ENCODE measurements at regions not wholly inside any gene's neighbourhood (a gene's known extent, or its start where the extent isn't known, plus 50 kb on each side); places are given as distances from the start of the nearest gene placed in this dataset.
A peak's percentile ranks its signal among the peaks of the same experiment; 100 is the strongest.

DNA sequence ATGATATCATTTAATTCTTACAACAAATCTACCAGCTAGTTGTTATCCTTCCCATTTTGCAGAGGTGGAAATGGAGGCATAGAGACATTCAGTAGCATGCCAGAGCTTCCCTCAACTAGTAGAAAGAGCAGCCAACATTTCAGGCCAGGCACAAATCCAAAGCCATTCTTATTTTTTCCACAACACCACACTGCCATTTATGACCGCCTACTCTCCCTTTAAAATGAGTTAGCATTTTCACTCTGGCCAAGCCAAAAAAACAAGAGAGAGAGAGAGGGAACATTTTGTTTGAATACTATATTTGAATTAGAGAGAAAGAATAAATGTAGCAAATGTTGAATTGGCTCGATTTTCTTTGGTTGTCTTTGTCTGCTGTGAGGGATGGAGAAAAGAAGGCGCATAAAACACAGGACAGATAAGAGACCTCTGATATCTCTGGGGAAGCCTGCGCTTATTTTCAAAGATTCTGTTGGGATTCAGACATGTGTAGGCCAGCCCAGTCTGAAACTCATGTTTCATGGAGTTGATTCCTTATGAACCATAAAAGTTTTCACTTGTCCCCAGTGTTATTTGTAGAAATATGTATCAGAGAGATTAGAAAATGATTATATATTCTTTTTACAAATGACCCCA is 265.7 kb downstream of the RAB28 start:
- H3K27me3 ChIP-seq (ENCODE audit: low read depth): no peaks in the 10 kb centered on the region
- H3K4me1 ChIP-seq: no peaks in the 10 kb centered on the region
- H3K4me3 ChIP-seq: no peak overlapping the region
- H3K9me3 ChIP-seq: no peaks in the 10 kb centered on the region
- intact Hi-C loops (cut with DNase I): no loop called here
- no peaks in the 10 kb centered on the region for H3K36me3 ChIP-seq
- H3K27ac ChIP-seq: peak overlapping the region; percentile 1
- ATAC-seq (no peak), DNase-seq (no peak)
- TF ChIP-seq, protein P1, sequence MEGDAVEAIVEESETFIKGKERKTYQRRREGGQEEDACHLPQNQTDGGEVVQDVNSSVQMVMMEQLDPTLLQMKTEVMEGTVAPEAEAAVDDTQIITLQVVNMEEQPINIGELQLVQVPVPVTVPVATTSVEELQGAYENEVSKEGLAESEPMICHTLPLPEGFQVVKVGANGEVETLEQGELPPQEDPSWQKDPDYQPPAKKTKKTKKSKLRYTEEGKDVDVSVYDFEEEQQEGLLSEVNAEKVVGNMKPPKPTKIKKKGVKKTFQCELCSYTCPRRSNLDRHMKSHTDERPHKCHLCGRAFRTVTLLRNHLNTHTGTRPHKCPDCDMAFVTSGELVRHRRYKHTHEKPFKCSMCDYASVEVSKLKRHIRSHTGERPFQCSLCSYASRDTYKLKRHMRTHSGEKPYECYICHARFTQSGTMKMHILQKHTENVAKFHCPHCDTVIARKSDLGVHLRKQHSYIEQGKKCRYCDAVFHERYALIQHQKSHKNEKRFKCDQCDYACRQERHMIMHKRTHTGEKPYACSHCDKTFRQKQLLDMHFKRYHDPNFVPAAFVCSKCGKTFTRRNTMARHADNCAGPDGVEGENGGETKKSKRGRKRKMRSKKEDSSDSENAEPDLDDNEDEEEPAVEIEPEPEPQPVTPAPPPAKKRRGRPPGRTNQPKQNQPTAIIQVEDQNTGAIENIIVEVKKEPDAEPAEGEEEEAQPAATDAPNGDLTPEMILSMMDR (IDR thresholded peaks at IDR 0.05): no peak

DNA sequence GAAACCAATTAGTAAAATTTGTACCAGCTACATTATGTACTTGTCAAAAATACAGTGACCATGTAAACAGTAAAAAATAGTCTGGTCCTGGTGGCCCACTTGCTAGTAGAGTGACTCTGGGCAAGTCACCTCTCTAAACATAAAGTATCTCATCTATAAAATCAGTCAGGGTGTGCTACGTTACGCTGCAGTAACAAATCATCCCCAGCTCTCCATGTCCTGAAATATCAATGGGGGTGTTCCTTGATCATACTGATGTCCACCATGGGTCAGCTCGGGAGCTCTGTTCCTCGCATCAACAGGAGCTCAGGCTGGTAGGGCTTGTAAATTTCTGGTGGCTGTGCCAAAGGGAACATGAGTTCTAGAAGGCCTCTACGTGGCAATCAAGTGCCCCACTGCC is 268.6 kb downstream of the RAB28 start:
- intact Hi-C loops (cut with DNase I): no loop called here
- H3K9me3 ChIP-seq: no peaks in the 10 kb centered on the region
- no peaks in the 10 kb centered on the region for H3K4me1 ChIP-seq
- H3K27ac ChIP-seq: no peak overlapping the region
- TF ChIP-seq, protein P1 (IDR thresholded peaks at IDR 0.05): no peak
- H3K27me3 ChIP-seq (ENCODE audit: low read depth): no peaks in the 10 kb centered on the region
- H3K4me3 ChIP-seq: no peak overlapping the region
- DNase-seq (no peak), ATAC-seq (no peak)
- H3K36me3 ChIP-seq: no peaks in the 10 kb centered on the region

DNA sequence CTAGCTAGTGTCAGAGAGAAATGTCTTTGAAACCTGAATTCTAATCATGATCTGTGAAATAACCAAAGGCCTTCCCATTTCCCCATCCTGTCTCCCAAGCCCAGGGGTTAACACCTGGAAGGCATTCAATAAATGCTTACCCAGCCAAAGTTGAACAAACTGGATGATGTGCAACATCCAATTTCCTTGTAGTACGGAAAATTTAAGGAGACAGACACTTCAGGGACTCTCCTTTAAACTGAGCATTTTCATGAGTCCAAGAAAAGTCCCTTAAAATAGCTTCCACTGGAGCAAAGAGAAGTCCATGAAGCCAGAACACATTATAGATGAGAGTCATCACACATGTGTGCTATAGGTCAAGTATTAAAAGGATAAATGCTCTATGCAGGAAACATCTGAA is 271.2 kb downstream of the RAB28 start:
- H3K27ac ChIP-seq: no peak overlapping the region
- TF ChIP-seq, protein P1 (IDR thresholded peaks at IDR 0.05): no peak
- ATAC-seq (no peak), DNase-seq (no peak)
- no peak overlapping the region for H3K4me3 ChIP-seq
- H3K4me1 ChIP-seq: no peaks in the 10 kb centered on the region
- no peaks in the 10 kb centered on the region for H3K27me3 ChIP-seq (ENCODE audit: low read depth)
- H3K9me3 ChIP-seq: no peaks in the 10 kb centered on the region
- H3K36me3 ChIP-seq: no peaks in the 10 kb centered on the region
- intact Hi-C loops (cut with DNase I): no loop called here

DNA sequence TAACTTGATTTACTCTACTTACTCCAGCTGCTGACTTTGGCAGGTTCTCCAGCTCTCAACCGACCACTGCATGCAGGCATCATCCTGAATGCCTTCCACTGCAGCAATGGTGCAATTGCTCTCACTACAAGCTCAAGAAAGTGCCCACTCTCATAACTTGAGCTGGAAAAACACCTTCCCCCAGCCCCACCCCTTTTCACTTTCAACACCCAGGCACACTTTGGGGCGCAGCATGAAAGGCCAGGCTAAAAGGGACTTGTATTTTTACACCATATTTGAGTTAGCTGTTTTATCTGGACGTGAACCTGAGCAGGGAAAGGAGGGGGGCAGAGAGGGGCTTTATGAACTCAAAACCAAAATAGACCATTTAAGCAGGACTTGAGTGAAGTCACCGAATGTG is 274.5 kb downstream of the RAB28 start:
- no peaks in the 10 kb centered on the region for H3K36me3 ChIP-seq
- no peak overlapping the region for H3K4me3 ChIP-seq
- no peak for ATAC-seq
- H3K9me3 ChIP-seq: no peaks in the 10 kb centered on the region
- no peaks in the 10 kb centered on the region for H3K27me3 ChIP-seq (ENCODE audit: low read depth)
- intact Hi-C loops (cut with DNase I): no loop called here
- DNase-seq: no peak
- TF ChIP-seq, protein P1 (IDR thresholded peaks at IDR 0.05): no peak
- no peak overlapping the region for H3K27ac ChIP-seq
- no peaks in the 10 kb centered on the region for H3K4me1 ChIP-seq

DNA sequence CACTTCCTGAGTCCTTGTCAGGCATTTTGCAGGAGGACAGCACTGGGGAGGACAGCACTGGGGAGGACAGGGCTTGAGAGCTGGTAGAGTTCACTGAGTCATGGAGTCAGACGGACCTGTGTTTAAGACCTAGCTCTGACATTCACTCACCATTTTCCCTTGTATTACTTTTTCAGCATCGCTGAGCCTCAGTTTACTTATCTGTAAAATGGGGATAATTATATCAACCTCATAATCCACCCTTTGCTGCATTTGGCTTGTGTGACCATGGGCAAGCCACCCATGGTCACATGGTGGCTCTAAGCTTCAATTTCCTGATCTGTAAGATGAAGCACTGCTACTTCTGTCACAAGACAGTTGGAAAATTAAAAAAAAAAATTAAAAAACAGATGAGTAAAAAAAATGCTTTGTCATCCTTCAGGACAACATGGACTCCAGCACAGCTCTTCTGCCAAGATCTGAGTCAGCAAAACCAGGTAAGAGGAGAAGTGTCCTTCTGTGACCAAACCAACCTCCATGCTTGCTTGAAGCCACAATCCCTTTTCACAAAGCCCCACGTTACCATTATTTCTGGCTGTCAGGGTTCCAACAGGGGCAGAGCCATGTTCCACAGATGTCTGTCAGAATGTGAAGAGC is 275.5 kb downstream of the RAB28 start:
- ATAC-seq: no peak
- intact Hi-C loops (cut with DNase I): no loop called here
- Histone ChIP-seq H3K27me3 (ENCODE audit: low read depth) (no peaks in the 10 kb centered on the region), H3K36me3 (no peaks in the 10 kb centered on the region), H3K4me3 (no peak overlapping the region), H3K27ac (no peak overlapping the region), H3K9me3 (no peaks in the 10 kb centered on the region), H3K4me1 (no peaks in the 10 kb centered on the region)
- DNase-seq: no peak
- TF ChIP-seq, protein P1 (IDR thresholded peaks at IDR 0.05): no peak

Data from lower lobe of right lung (tissue), 2 donors.